Stomach (tissue), 8 donors: ENCODE measurements at regions not wholly inside any gene's neighbourhood (a gene's known extent, or its start where the extent isn't known, plus 50 kb on each side); places are given as distances from the start of the nearest gene placed in this dataset.

ENCODE experiments used
- DNase-seq, 2 donors: peaks; one replicate each; pipeline versions ENCODE4 v3.0.0 to v3.0.0-alpha.2; 2013 to 2019
- H3K27ac ChIP-seq, 5 donors: fragments of 200-600 bp in 4 of 5; sonication (generic) in 4 of 5; one replicate each; pipeline ENCODE4 v1.5.1; 2013 to 2019; ENCODE audit warnings: mild to moderate bottlenecking in 1 of 5, moderate library complexity in 1 of 5
- H3K27me3 ChIP-seq, 3 donors: fragments of 200-600 bp; sonication (generic); one replicate each; pipeline ENCODE4 v1.5.1; 2017 to 2019; ENCODE audit warnings: mixed run types in 1 of 3
- H3K36me3 ChIP-seq, 4 donors: fragments of 200-600 bp; sonication (generic); 1 replicate in 3 of 4; 2 replicates in 1 of 4; pipeline ENCODE4 v1.5.1; 2016 to 2019
- H3K4me1 ChIP-seq, 4 donors: fragments of 200-600 bp; sonication (generic); one replicate each; pipeline ENCODE4 v1.5.1; 2016 to 2019
- H3K4me3 ChIP-seq, 4 donors: fragments of 200-600 bp; sonication (generic) in 3 of 4; one replicate each; pipeline ENCODE4 v1.5.1; 2016 to 2019; ENCODE audit warnings: mild to moderate bottlenecking in 1 of 4
- H3K9me3 ChIP-seq, 4 donors: fragments of 200-600 bp; sonication (generic); one replicate each; pipeline ENCODE4 v1.5.1; 2016 to 2019
- CTCF ChIP-seq, 7 experiments: fragments of 450-650 bp in 4 of 7; fragments of 200-600 bp in 3 of 7; sonication (generic) in 3 of 7; IDR thresholded peaks; one replicate each; pipeline ENCODE4 v1.5.1; 2016 to 2019; ENCODE audit warnings: antibody characterized with exemption in 7 of 7, control low read depth in 2 of 7, mild to moderate bottlenecking in 1 of 7
- EP300 ChIP-seq: sonication (generic); formaldehyde crosslinking; IDR thresholded peaks from one replicate; pipeline ENCODE4 v1.6.1; 2017; ENCODE audit warnings: antibody characterized with exemption
- POLR2A ChIP-seq, 4 donors: fragments of 450-650 bp; IDR thresholded peaks; one replicate each; pipeline ENCODE4 v1.6.1; 2016; ENCODE audit warnings: antibody characterized with exemption in 4 of 4, control low read depth in 2 of 4, mild to moderate bottlenecking in 1 of 4, moderate library complexity in 1 of 4
- POLR2AphosphoS5 ChIP-seq, 3 donors: sonication (generic); formaldehyde crosslinking; IDR thresholded peaks; one replicate each; pipeline ENCODE4 v1.6.1; 2016; ENCODE audit warnings: antibody characterized with exemption in 3 of 3
- WGBS, 5 donors: extraction: QIAGEN DNeasy Blood & Tissue Kit in 3 of 5; methylation state at CpG; one replicate each; pipeline versions ENCODE4 v1.1.5 to v1.1.7; 2013 to 2018; 5-methylcytosine and 5-hydroxymethylcytosine counted together
- intact Hi-C: fragments of 100-400 bp; cut with DNase I; formaldehyde crosslinking; loops from one replicate; pipeline ENCODE4 v1.15.1; 2023; ENCODE audit warnings: low total_unique reads
- donor health status: healthy with polysubstance abuse.
- donor health status: Bipolar disorder and iron deficiency.
- donor health status: healthy.

GRCh38 chr2:4883375-4883774 lies 808.8 kb upstream of the SOX11 start:
- DNase-seq = no peak
- H3K4me3 ChIP-seq = no peak overlapping the region
- peaks cover 0 to 20% (median 6%) of the 10 kb centered on the region in 4 donors for H3K9me3 ChIP-seq
- no peaks in the 10 kb centered on the region for H3K36me3 ChIP-seq
- WGBS, 5 donors = 83 to 94% (median 92%) methylated on average over 7 to 17 of the region's 17 CpGs
- no peaks in the 10 kb centered on the region for H3K4me1 ChIP-seq
- TF ChIP-seq POLR2A (IDR thresholded peaks at IDR 0.05) = no peak
- TF ChIP-seq CTCF (IDR thresholded peaks at IDR 0.05) = no peak
- TF ChIP-seq EP300 = no peak
- no peak for TF ChIP-seq POLR2AphosphoS5 (IDR thresholded peaks at IDR 0.05)
- H3K27ac ChIP-seq = no peak overlapping the region
- H3K27me3 ChIP-seq = no peaks in the 10 kb centered on the region
- intact Hi-C loops = no loop called here

GRCh38 chr2:4884117-4884571 lies 808.0 kb upstream of the SOX11 start:
- no peak for DNase-seq
- intact Hi-C loops = no loop called here
- WGBS, 5 donors = 89 to 97% (median 91%) methylated on average over 5 to 25 of the region's 25 CpGs; no CpG with 5 or more reads in 1 of the 5 donors

GRCh38 chr2:4891394-4891793 lies 800.8 kb upstream of the SOX11 start:
- H3K36me3 ChIP-seq = no peaks in the 10 kb centered on the region
- no peaks in the 10 kb centered on the region for H3K9me3 ChIP-seq
- intact Hi-C loops = no loop called here
- H3K27me3 ChIP-seq = no peaks in the 10 kb centered on the region
- WGBS, 5 donors = 40 to 60% (median 55%) methylated on average over 5 of the region's 5 CpGs
- no peak for TF ChIP-seq EP300
- no peak for TF ChIP-seq POLR2A (IDR thresholded peaks at IDR 0.05)
- TF ChIP-seq CTCF (IDR thresholded peaks at IDR 0.05) = no peak
- TF ChIP-seq POLR2AphosphoS5 (IDR thresholded peaks at IDR 0.05) = no peak
- DNase-seq = no peak
- H3K4me1 ChIP-seq = no peaks in the 10 kb centered on the region
- no peak overlapping the region for H3K27ac ChIP-seq
- no peak overlapping the region for H3K4me3 ChIP-seq

More at GRCh38 chr2:4884117-4884571, 808.0 kb upstream of the SOX11 start:
- Histone ChIP-seq H3K4me3 (no peak overlapping the region), H3K27me3 (no peaks in the 10 kb centered on the region), H3K27ac (no peak overlapping the region), H3K9me3 (peaks cover 0 to 20% (median 6%) of the 10 kb centered on the region in 4 donors), H3K4me1 (no peaks in the 10 kb centered on the region), H3K36me3 (no peaks in the 10 kb centered on the region)
- TF ChIP-seq CTCF (IDR thresholded peaks at IDR 0.05) (no peak), POLR2A (IDR thresholded peaks at IDR 0.05) (no peak), POLR2AphosphoS5 (IDR thresholded peaks at IDR 0.05) (no peak), EP300 (no peak)

- H3K27ac ChIP-seq = no peak overlapping the region
- H3K4me1 ChIP-seq = no peaks in the 10 kb centered on the region
- 42 to 60% (median 54%) methylated on average over 6 of the region's 6 CpGs for WGBS, 5 donors
- no peaks in the 10 kb centered on the region for H3K9me3 ChIP-seq
- no peaks in the 10 kb centered on the region for H3K27me3 ChIP-seq
- no peak for DNase-seq
- no peak for TF ChIP-seq CTCF (IDR thresholded peaks at IDR 0.05)
- no peak for TF ChIP-seq POLR2A (IDR thresholded peaks at IDR 0.05)
- TF ChIP-seq POLR2AphosphoS5 (IDR thresholded peaks at IDR 0.05) = no peak
- TF ChIP-seq EP300 = no peak
- intact Hi-C loops = no loop called here
- no peaks in the 10 kb centered on the region for H3K36me3 ChIP-seq
- H3K4me3 ChIP-seq = no peak overlapping the region
Measured at GRCh38 chr2:4895371-4895770, 796.8 kb upstream of the SOX11 start.
